HG02973 (cell line): ENCODE measurements at regions not wholly inside any gene's neighbourhood (a gene's known extent, or its start where the extent isn't known, plus 50 kb on each side); places are given as distances from the start of the nearest gene placed in this dataset.
"Not testable (repeated sequence)": the region's sequence is repeated elsewhere in the genome, so short reads cannot be mapped to it uniquely, and the experiment has no call there.

Source experiments
- ATAC-seq: cut with Tn5 transposase; IDR thresholded peaks from one replicate; pipeline ENCODE4 v1.9.1; 2021; ENCODE audit warnings: moderate library complexity; ENCODE audit not compliant: unreplicated experiment

GRCh38 chr10:85284778-85285770, 956.7 kb downstream of the CCSER2 start:
- ATAC-seq: no peak

- no peak for ATAC-seq
Measured at GRCh38 chr10:85293483-85293882, 965.1 kb downstream of the CCSER2 start.

- ATAC-seq: no peak
Measured at GRCh38 chr10:85311613-85312337, 983.4 kb downstream of the CCSER2 start.

GRCh38 chr10:85315657-85316056, 987.3 kb downstream of the CCSER2 start:
- ATAC-seq: no peak

GRCh38 chr10:85316276-85316675, 987.9 kb downstream of the CCSER2 start:
- no peak for ATAC-seq

GRCh38 chr10:85317827-85318226, 989.4 kb downstream of the CCSER2 start:
- ATAC-seq: no peak

- no peak for ATAC-seq
Measured at GRCh38 chr10:85318809-85319807, 990.7 kb downstream of the CCSER2 start.

GRCh38 chr10:85319826-85320225, 991.4 kb downstream of the CCSER2 start:
- no peak for ATAC-seq

- ATAC-seq: no peak
Measured at GRCh38 chr10:85333594-85333993, 1005.2 kb downstream of the CCSER2 start.

GRCh38 chr10:85362401-85362800, 1004.2 kb downstream of the GRID1 start:
- no peak for ATAC-seq

GRCh38 chr10:85377029-85377806, 989.4 kb downstream of the GRID1 start:
- ATAC-seq: no peak

GRCh38 chr10:85379338-85379737, 987.3 kb downstream of the GRID1 start:
- no peak for ATAC-seq

- no peak for ATAC-seq
Measured at GRCh38 chr10:85400981-85401695, 965.5 kb downstream of the GRID1 start.

GRCh38 chr10:85402541-85402940, 964.1 kb downstream of the GRID1 start:
- no peak for ATAC-seq

- ATAC-seq: no peak
Measured at GRCh38 chr10:85407088-85407487, 959.5 kb downstream of the GRID1 start.

- no peak for ATAC-seq
Measured at GRCh38 chr10:85408388-85408787, 958.2 kb downstream of the GRID1 start.

GRCh38 chr10:85410586-85410985, 956.0 kb downstream of the GRID1 start:
- not testable (repeated sequence) for ATAC-seq

- ATAC-seq: no peak
Measured at GRCh38 chr10:85413570-85413969, 953.0 kb downstream of the GRID1 start.

GRCh38 chr10:85420501-85421191, 945.9 kb downstream of the GRID1 start:
- ATAC-seq: no peak
